GM12891 (cell line): ENCODE measurements at regions not wholly inside any gene's neighbourhood (a gene's known extent, or its start where the extent isn't known, plus 50 kb on each side); places are given as distances from the start of the nearest gene placed in this dataset.

ENCODE experiments used
- PAX5 ChIP-seq: IDR thresholded peaks from 2 replicates; pipeline ENCODE4 v1.6.1; 2011; ENCODE audit warnings: low read length, moderate library complexity, mild to moderate bottlenecking; ENCODE audit not compliant: insufficient read depth, severe bottlenecking
- POLR2A ChIP-seq: IDR thresholded peaks from 2 replicates; pipeline ENCODE4 v1.6.1; 2011; ENCODE audit warnings: low read depth, low read length, control low read depth
- POLR2AphosphoS5 ChIP-seq: IDR thresholded peaks from 2 replicates; pipeline ENCODE4 v1.6.1; 2011; ENCODE audit warnings: low read depth, low read length, control low read depth
- POU2F2 ChIP-seq: IDR thresholded peaks from 2 replicates; pipeline ENCODE4 v1.6.1; 2011; ENCODE audit warnings: low read depth, mild to moderate bottlenecking, control low read depth, low read length, moderate library complexity
- TAF1 ChIP-seq: IDR thresholded peaks from 2 replicates; pipeline ENCODE4 v1.6.1; 2011; ENCODE audit warnings: low read depth, low read length, control low read depth

DNA sequence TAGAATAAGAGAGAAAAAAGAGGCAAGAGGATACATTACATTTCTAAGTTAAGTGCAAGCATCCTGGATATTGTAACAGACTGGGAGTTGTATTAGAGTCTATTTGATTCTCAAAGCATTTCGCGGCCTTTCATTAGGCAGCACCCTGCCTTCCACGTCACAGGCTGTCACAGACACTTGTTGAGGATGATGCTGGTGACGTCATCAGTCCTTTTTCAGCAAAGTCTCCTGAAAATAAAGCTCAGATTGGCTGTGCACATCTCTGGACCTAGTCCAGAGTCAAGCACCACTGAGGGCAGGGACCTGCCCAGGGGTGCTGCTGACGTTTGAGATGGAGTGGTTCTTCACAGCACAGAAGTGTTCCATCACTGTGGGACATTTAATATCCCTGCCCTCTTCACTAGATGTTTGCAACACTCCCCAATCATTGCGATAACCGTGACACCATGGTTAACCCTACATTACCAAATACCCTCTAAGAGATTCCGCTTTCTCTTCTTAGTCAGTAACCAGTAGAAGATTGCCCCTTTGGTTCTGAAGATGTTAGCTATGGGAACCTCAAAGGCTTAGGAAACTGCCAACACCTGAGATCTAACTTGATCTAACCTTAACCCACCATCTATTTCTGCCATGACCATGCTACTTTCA is 72.7 kb upstream of the F3 start:
- TF ChIP-seq POU2F2: no peak
- no peak for TF ChIP-seq POLR2A
- no peak for TF ChIP-seq POLR2AphosphoS5
- TF ChIP-seq TAF1: no peak
- no peak for TF ChIP-seq PAX5
